Chondrocyte (in vitro differentiated cells): ENCODE measurements at regions not wholly inside any gene's neighbourhood (a gene's known extent, or its start where the extent isn't known, plus 50 kb on each side); places are given as distances from the start of the nearest gene placed in this dataset.

ENCODE experiments used
- DNase-seq: peaks from one replicate; pipeline ENCODE4 v3.0.0; 2021; ENCODE audit warnings: mixed read lengths, low spot score
- H3K27ac Mint-ChIP-seq: one replicate; pipeline ENCODE4 v1.8.0; 2021; ENCODE audit warnings: mild to moderate bottlenecking, moderate library complexity, mixed read lengths; ENCODE audit not compliant: unreplicated experiment
- H3K27me3 Mint-ChIP-seq: 2 replicates; pipeline ENCODE4 v1.8.0; 2021; ENCODE audit warnings: low read depth, mixed read lengths
- H3K36me3 Mint-ChIP-seq: 2 replicates; pipeline ENCODE4 v1.8.0; 2021; ENCODE audit warnings: low read depth, mixed read lengths
- H3K4me1 Mint-ChIP-seq: 2 replicates; pipeline ENCODE4 v1.8.0; 2021; ENCODE audit warnings: low read depth, mild to moderate bottlenecking, mixed read lengths
- H3K4me3 Mint-ChIP-seq: one replicate; pipeline ENCODE4 v1.8.0; 2021; ENCODE audit warnings: mild to moderate bottlenecking, moderate library complexity, mixed read lengths; ENCODE audit not compliant: unreplicated experiment
- H3K9me3 Mint-ChIP-seq: 2 replicates; pipeline ENCODE4 v1.8.0; 2021; ENCODE audit warnings: low read depth, mixed read lengths
- CTCF ChIP-seq: fragments of 200-600 bp; sonication (generic); IDR thresholded peaks from 2 replicates; pipeline ENCODE4 v1.5.0; 2021; ENCODE audit warnings: antibody characterized with exemption, mild to moderate bottlenecking, moderate library complexity

GRCh38 chr5:145246379-145246778, 588.8 kb downstream of the PRELID2 start:
- Mint-ChIP-seq H3K4me1 (peaks cover 56% of the 10 kb centered on the region), H3K36me3 (no peaks in the 10 kb centered on the region), H3K4me3 (no peak overlapping the region), H3K27ac (no peak overlapping the region), H3K9me3 (no peaks in the 10 kb centered on the region), H3K27me3 (no peaks in the 10 kb centered on the region)
- DNase-seq: no peak
- no peak for TF ChIP-seq CTCF

DNA sequence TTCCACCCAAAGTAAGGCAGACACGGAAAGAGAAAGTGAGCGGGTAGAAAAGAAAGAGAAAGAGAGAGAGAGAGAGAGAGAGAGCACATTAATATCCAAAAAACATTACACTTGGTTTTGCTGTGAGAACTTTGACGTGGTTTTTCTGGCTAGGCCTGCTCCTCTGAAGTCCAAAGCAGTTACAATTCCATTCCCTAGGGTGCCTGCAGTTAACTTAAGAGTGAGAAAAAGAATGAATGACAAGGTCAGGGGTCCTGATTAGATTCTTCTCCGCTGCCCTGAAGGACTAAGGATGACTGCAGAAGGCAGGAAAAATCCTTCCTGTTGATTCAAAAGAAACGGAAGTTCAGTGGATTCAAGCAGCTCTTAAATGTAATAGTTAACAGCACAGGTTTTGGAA, 589.8 kb downstream of the PRELID2 start:
- no peak for TF ChIP-seq CTCF
- H3K4me1 Mint-ChIP-seq: peaks cover 60% of the 10 kb centered on the region
- no peaks in the 10 kb centered on the region for H3K36me3 Mint-ChIP-seq
- no peaks in the 10 kb centered on the region for H3K27me3 Mint-ChIP-seq
- no peaks in the 10 kb centered on the region for H3K9me3 Mint-ChIP-seq
- no peak for DNase-seq
- H3K4me3 Mint-ChIP-seq: peak overlapping the region; percentile 37
- peak overlapping the region; percentile 90 for H3K27ac Mint-ChIP-seq

DNA sequence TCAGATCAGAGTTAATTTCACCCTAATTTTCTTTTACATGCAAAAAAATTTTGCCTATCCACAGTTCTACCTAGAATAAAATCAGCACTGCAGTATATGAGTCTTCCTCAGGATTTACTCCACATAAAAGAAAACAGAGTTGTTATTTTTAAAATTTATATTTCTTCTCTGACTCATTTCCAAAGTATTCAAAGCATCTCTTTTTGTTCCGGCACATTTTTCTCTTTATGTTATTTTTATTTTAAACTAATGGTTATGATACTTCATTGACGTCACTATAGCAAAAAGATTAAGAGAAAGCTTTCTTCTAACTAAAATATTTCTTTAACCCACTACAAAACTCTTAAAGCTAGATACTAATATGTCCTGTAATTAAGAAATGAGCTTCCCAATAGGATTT, 590.4 kb downstream of the PRELID2 start:
- no peaks in the 10 kb centered on the region for H3K27me3 Mint-ChIP-seq
- H3K9me3 Mint-ChIP-seq: no peaks in the 10 kb centered on the region
- H3K4me1 Mint-ChIP-seq: peaks cover 60% of the 10 kb centered on the region
- TF ChIP-seq CTCF: no peak
- no peaks in the 10 kb centered on the region for H3K36me3 Mint-ChIP-seq
- peak overlapping the region; percentile 37 for H3K4me3 Mint-ChIP-seq
- H3K27ac Mint-ChIP-seq: peak overlapping the region; percentile 90
- no peak for DNase-seq

- peak overlapping the region; percentile 65 for H3K27ac Mint-ChIP-seq
- no peaks in the 10 kb centered on the region for H3K27me3 Mint-ChIP-seq
- no peak for TF ChIP-seq CTCF
- no peak for DNase-seq
- H3K36me3 Mint-ChIP-seq: no peaks in the 10 kb centered on the region
- no peak overlapping the region for H3K4me3 Mint-ChIP-seq
- H3K9me3 Mint-ChIP-seq: no peaks in the 10 kb centered on the region
- peaks cover 60% of the 10 kb centered on the region for H3K4me1 Mint-ChIP-seq
Measured at GRCh38 chr5:145244251-145244650, 590.9 kb downstream of the PRELID2 start.

GRCh38 chr5:145243016-145243415, 592.1 kb downstream of the PRELID2 start:
- H3K27me3 Mint-ChIP-seq: no peaks in the 10 kb centered on the region
- no peaks in the 10 kb centered on the region for H3K36me3 Mint-ChIP-seq
- peaks cover 63% of the 10 kb centered on the region for H3K4me1 Mint-ChIP-seq
- DNase-seq: no peak
- H3K9me3 Mint-ChIP-seq: no peaks in the 10 kb centered on the region
- no peak overlapping the region for H3K27ac Mint-ChIP-seq
- no peak overlapping the region for H3K4me3 Mint-ChIP-seq
- TF ChIP-seq CTCF: no peak
